ENCODE measurements at regions not wholly inside any gene's neighbourhood (a gene's known extent, or its start where the extent isn't known, plus 50 kb on each side); places are given as distances from the start of the nearest gene placed in this dataset.

DNA sequence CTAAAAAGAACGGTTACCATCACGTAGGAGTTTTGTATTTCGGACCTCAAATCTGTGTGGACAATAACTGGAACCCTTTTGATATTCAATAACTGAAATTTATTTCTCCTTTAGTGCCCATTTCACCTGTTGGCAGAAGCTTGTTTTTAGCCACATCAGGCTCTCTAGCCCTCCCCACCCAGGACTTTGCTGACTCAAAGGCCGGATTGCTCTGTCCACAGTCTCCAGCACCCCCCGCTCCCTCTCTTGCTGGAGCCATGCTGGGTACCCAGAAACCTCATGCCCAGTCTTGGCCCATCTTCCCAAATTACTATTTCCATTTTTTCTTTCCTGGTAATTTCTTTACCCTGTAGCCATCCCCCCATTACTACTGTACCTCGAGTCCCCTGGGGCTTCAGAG lies 55.8 kb upstream of the DUSP22 start (continued):
- TF ChIP-seq, protein P1, sequence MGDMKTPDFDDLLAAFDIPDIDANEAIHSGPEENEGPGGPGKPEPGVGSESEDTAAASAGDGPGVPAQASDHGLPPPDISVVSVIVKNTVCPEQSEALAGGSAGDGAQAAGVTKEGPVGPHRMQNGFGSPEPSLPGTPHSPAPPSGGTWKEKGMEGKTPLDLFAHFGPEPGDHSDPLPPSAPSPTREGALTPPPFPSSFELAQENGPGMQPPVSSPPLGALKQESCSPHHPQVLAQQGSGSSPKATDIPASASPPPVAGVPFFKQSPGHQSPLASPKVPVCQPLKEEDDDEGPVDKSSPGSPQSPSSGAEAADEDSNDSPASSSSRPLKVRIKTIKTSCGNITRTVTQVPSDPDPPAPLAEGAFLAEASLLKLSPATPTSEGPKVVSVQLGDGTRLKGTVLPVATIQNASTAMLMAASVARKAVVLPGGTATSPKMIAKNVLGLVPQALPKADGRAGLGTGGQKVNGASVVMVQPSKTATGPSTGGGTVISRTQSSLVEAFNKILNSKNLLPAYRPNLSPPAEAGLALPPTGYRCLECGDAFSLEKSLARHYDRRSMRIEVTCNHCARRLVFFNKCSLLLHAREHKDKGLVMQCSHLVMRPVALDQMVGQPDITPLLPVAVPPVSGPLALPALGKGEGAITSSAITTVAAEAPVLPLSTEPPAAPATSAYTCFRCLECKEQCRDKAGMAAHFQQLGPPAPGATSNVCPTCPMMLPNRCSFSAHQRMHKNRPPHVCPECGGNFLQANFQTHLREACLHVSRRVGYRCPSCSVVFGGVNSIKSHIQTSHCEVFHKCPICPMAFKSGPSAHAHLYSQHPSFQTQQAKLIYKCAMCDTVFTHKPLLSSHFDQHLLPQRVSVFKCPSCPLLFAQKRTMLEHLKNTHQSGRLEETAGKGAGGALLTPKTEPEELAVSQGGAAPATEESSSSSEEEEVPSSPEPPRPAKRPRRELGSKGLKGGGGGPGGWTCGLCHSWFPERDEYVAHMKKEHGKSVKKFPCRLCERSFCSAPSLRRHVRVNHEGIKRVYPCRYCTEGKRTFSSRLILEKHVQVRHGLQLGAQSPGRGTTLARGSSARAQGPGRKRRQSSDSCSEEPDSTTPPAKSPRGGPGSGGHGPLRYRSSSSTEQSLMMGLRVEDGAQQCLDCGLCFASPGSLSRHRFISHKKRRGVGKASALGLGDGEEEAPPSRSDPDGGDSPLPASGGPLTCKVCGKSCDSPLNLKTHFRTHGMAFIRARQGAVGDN (IDR thresholded peaks at IDR 0.05), result no peak
- no peak for TF ChIP-seq GATAD2B (conservative IDR thresholded peaks at IDR 0.05; ENCODE audit: low read depth)

DNA sequence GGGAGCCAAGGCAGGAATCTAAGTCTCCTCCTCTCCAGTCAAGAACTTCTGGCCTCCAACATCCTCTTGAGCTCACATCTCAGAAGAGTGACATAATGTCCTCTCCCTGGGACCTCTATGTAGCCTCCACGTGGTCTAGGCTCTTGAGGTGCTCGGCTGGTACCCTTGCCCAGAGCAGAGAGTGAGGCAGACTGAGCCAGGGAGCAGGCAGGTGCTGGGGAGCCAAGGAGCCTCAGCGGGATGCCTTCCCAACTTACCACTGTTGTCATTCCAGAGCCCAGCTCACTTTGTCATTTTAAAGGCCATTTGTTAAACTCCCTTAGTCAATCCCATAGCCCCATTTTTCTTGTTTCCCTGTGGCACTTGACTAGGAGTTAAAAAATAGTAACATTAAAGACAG lies 52.1 kb upstream of the DUSP22 start:
- WGBS (ENCODE audit: insufficient coverage, insufficient replicate concordance, low lambda C conversion rate, missing lambda C conversion rate), result 43% methylated on average over 3 of the region's 3 CpGs
- ChIA-PET CTCF (interaction anchor here (1.5 kb wide), 1 partner anchor 8 kb away, joined by 3 read pairs; no protein-coding TSS in a partner anchor), SMC1A (ENCODE audit: uncharacterized antibody, unreplicated experiment) (interaction anchor here (0.9 to 4.6 kb wide), 6 partner anchors 8 to 56 kb away, joined by 3 to 37 read pairs (median 6); no protein-coding TSS in a partner anchor), POLR2A (interaction anchor here (0.5 to 2.0 kb wide), 5 partner anchors 10 to 93 kb away, joined by 3 to 9 read pairs (median 4); no protein-coding TSS in a partner anchor), RAD21 (ENCODE audit: unreplicated experiment) (interaction anchor here (0.6 kb wide), 1 partner anchor 37 kb away, joined by 3 read pairs; no protein-coding TSS in a partner anchor)
- no peaks in the 10 kb centered on the region for H3K36me3 ChIP-seq (ENCODE audit: control insufficient read depth in 2 of 2, insufficient read depth in 2 of 2, low read length in 1 of 2)
- peaks cover 16% of the 10 kb centered on the region for H3K4me1 ChIP-seq (ENCODE audit: control insufficient read depth, insufficient read depth, low read length)
- in situ Hi-C loops (cut with MboI) (no loop called here), intact Hi-C loops (cut with micrococcal nuclease; ENCODE audit: unreplicated experiment) (no loop called here)
- no peaks in the 10 kb centered on the region; the same call in 2 of the 3 replicates for H3K9me3 ChIP-seq (replicated peaks; ENCODE audit: control insufficient read depth, insufficient read depth, low read length)
- no TSS peak for BruUV-seq (replicated peaks)
- H4K20me1 ChIP-seq (ENCODE audit: control insufficient read depth, insufficient read depth), result no peaks in the 10 kb centered on the region
- no peak overlapping the region for H2AFZ ChIP-seq (ENCODE audit: control insufficient read depth, low read depth, low read length)
- no peak overlapping the region for H3K4me3 ChIP-seq
- no peak for TF ChIP-seq SUPT20H (IDR thresholded peaks at IDR 0.05; ENCODE audit: borderline replicate concordance, control insufficient read depth, low read depth, low read length)
- no peaks in the 10 kb centered on the region for H3K27me3 ChIP-seq (replicated peaks in 1 of 2; ENCODE audit: control insufficient read depth in 2 of 2, insufficient read depth in 2 of 2, low read length in 1 of 2)
- H3K4me2 ChIP-seq (ENCODE audit: control insufficient read depth, insufficient read depth), result no peak overlapping the region
- no peak for FAIRE-seq
- no peak overlapping the region for H3K27ac ChIP-seq (ENCODE audit: control insufficient read depth, insufficient read depth)
- DNase-seq (ENCODE audit: low read depth, low spot score), result no peak
- ATAC-seq, result no peak
- H3K79me2 ChIP-seq (ENCODE audit: control insufficient read depth, insufficient read depth, low read length), result no peaks in the 10 kb centered on the region
- H3K9ac ChIP-seq (ENCODE audit: control insufficient read depth, insufficient read depth, low read length), result no peak overlapping the region
